BLaER1 treated with 17β-estradiol and CSF1 and Interleukin-3, amounts not matched to agents 10 nM and 100 nM (cell line): ENCODE measurements at regions not wholly inside any gene's neighbourhood (a gene's known extent, or its start where the extent isn't known, plus 50 kb on each side); places are given as distances from the start of the nearest gene placed in this dataset.

Source experiments
- H3K27ac ChIP-seq, 11 experiments: shearing (Covaris generic); formaldehyde crosslinking; 2 replicates each; pipeline ENCODE4 v1.8.1; 2022
- H3K27me3 ChIP-seq, 11 experiments: shearing (Covaris generic); formaldehyde crosslinking; 2 replicates each; pipeline ENCODE4 v1.8.1; 2022
- H3K36me3 ChIP-seq, 11 experiments: shearing (Covaris generic); formaldehyde crosslinking; 2 replicates each; pipeline ENCODE4 v1.8.1; 2022
- H3K4me1 ChIP-seq, 10 experiments: shearing (Covaris generic); formaldehyde crosslinking; 2 replicates each; pipeline ENCODE4 v1.8.1; 2022
- H3K4me2 ChIP-seq, 11 experiments: shearing (Covaris generic); formaldehyde crosslinking; 2 replicates each; pipeline ENCODE4 v1.8.1; 2022
- H3K4me3 ChIP-seq, 10 experiments: shearing (Covaris generic); formaldehyde crosslinking; 2 replicates each; pipeline ENCODE4 v1.8.1; 2022
- H3K9ac ChIP-seq, 11 experiments: shearing (Covaris generic); formaldehyde crosslinking; 2 replicates each; pipeline ENCODE4 v1.8.1; 2022
- H3K9me3 ChIP-seq, 11 experiments: shearing (Covaris generic); formaldehyde crosslinking; replicated peaks in 1 of 11; 2 replicates each; pipeline ENCODE4 v1.8.1; 2022
- H4K20me1 ChIP-seq, 11 experiments: shearing (Covaris generic); formaldehyde crosslinking; 2 replicates each; pipeline ENCODE4 v1.8.1; 2022
- Cebpa-rat ChIP-seq, 11 experiments: shearing (Covaris generic); IDR thresholded peaks; 2 replicates each; pipeline ENCODE4 v1.8.1; 2022

GRCh38 chr6:48169635-48170034, 58.6 kb upstream of the PTCHD4 start:
- no peak overlapping the region for H3K4me2 ChIP-seq
- no peak overlapping the region for H3K4me3 ChIP-seq
- no peak overlapping the region for H3K9ac ChIP-seq
- TF ChIP-seq Cebpa-rat (IDR thresholded peaks at IDR 0.05), result no peak
- H3K27ac ChIP-seq, result no peak overlapping the region
- no peaks in the 10 kb centered on the region for H4K20me1 ChIP-seq
- no peaks in the 10 kb centered on the region for H3K9me3 ChIP-seq
- no peaks in the 10 kb centered on the region for H3K27me3 ChIP-seq
- H3K4me1 ChIP-seq, result no peaks in the 10 kb centered on the region
- H3K36me3 ChIP-seq, result no peaks in the 10 kb centered on the region
